HFF-Myc (cell line): ENCODE measurements at regions not wholly inside any gene's neighbourhood (a gene's known extent, or its start where the extent isn't known, plus 50 kb on each side); places are given as distances from the start of the nearest gene placed in this dataset.

ENCODE experiments used
- DNase-seq: peaks from one replicate; pipeline ENCODE4 v3.0.0-alpha.2; 2011; ENCODE audit warnings: low read depth; ENCODE audit errors: extremely low read depth
- H3K4me3 ChIP-seq: replicated peaks from 2 replicates; pipeline ENCODE4 v1.5.1; 2011; ENCODE audit warnings: low read depth, mild to moderate bottlenecking, control low read depth, low read length
- CTCF ChIP-seq: IDR thresholded peaks from 2 replicates; pipeline ENCODE4 v1.5.1; 2012; ENCODE audit warnings: mild to moderate bottlenecking, low read depth, low read length, control low read depth; ENCODE audit errors: missing control alignments

- DNase-seq, result no peak
- TF ChIP-seq CTCF, result no peak
- no peak overlapping the region for H3K4me3 ChIP-seq
Observed at GRCh38 chr13:103203735-103204330, 137.6 kb upstream of the SLC10A2 start.

- no peak for TF ChIP-seq CTCF
- no peak for DNase-seq
- H3K4me3 ChIP-seq, result no peak overlapping the region
Observed at GRCh38 chr13:103200118-103200885, 134.1 kb upstream of the SLC10A2 start.

GRCh38 chr13:103199380-103200088 is 133.3 kb upstream of the SLC10A2 start:
- no peak for TF ChIP-seq CTCF
- H3K4me3 ChIP-seq, result no peak overlapping the region
- DNase-seq, result no peak

GRCh38 chr13:103196356-103196755 is 130.1 kb upstream of the SLC10A2 start:
- no peak overlapping the region for H3K4me3 ChIP-seq
- DNase-seq, result no peak
- no peak for TF ChIP-seq CTCF

GRCh38 chr13:103195762-103196161 is 129.5 kb upstream of the SLC10A2 start:
- no peak for DNase-seq
- TF ChIP-seq CTCF, result no peak
- H3K4me3 ChIP-seq, result no peak overlapping the region

- no peak for DNase-seq
- no peak for TF ChIP-seq CTCF
- H3K4me3 ChIP-seq, result no peak overlapping the region
Observed at GRCh38 chr13:103194871-103195270, 128.7 kb upstream of the SLC10A2 start.
